ENCODE measurements at regions not wholly inside any gene's neighbourhood (a gene's known extent, or its start where the extent isn't known, plus 50 kb on each side); places are given as distances from the start of the nearest gene placed in this dataset.

DNA sequence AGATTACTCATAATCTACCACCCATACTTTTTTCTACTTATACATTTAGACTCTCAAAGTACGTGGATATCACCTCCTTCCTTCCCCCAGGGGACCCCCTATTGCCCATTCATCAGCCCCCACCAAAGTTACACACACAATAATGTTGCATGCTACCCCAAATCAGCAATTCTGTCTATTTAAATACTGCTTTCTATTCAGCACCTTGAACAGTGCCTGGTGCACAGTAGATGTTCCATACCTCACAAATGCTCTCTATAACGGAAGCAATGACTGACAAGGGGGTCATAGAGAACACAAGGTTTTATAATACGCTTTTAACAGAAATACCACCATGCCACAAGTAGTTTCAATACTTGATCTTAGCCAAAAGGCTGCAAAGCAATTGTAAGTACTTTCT is 370.7 kb downstream of the MIAT start:
- TF ChIP-seq, protein P1, sequence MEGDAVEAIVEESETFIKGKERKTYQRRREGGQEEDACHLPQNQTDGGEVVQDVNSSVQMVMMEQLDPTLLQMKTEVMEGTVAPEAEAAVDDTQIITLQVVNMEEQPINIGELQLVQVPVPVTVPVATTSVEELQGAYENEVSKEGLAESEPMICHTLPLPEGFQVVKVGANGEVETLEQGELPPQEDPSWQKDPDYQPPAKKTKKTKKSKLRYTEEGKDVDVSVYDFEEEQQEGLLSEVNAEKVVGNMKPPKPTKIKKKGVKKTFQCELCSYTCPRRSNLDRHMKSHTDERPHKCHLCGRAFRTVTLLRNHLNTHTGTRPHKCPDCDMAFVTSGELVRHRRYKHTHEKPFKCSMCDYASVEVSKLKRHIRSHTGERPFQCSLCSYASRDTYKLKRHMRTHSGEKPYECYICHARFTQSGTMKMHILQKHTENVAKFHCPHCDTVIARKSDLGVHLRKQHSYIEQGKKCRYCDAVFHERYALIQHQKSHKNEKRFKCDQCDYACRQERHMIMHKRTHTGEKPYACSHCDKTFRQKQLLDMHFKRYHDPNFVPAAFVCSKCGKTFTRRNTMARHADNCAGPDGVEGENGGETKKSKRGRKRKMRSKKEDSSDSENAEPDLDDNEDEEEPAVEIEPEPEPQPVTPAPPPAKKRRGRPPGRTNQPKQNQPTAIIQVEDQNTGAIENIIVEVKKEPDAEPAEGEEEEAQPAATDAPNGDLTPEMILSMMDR (IDR thresholded peaks at IDR 0.05; ENCODE audit: low read depth, low read length): no peak
- TF ChIP-seq EZH2phosphoT487 (IDR thresholded peaks at IDR 0.05; ENCODE audit: low read depth): no peak
